Natural killer cell (primary cell): ENCODE measurements at regions not wholly inside any gene's neighbourhood (a gene's known extent, or its start where the extent isn't known, plus 50 kb on each side); places are given as distances from the start of the nearest gene placed in this dataset.

Experiments used
- ATAC-seq, 3 donors: fragments of 150-1000 bp in 2 of 3; fragments of 200-7000 bp in 1 of 3; cut with Tn5 transposase; 1 replicate in 1 of 3; 2 replicates in 2 of 3; pipeline ENCODE4 v1.10.0; 2021; ENCODE audit warnings: mild to moderate bottlenecking in 2 of 3, moderate library complexity in 2 of 3
- DNase-seq, 2 donors: peaks; one replicate each; pipeline versions ENCODE4 v3.0.0 to v3.0.0-alpha.2; 2013 to 2021; ENCODE audit warnings: mixed read lengths in 1 of 2
- H3K27ac ChIP-seq: one replicate; pipeline ENCODE4 v1.5.1; 2013; ENCODE audit warnings: mild to moderate bottlenecking, low read length
- H3K27me3 ChIP-seq: one replicate; pipeline ENCODE4 v1.6.1; 2013; ENCODE audit warnings: low read length; ENCODE audit not compliant: control insufficient read depth, insufficient read depth
- H3K36me3 ChIP-seq: one replicate; pipeline ENCODE4 v1.6.1; 2013; ENCODE audit warnings: low read length; ENCODE audit not compliant: control insufficient read depth, insufficient read depth
- H3K4me1 ChIP-seq: one replicate; pipeline ENCODE4 v1.6.1; 2013; ENCODE audit warnings: low read length; ENCODE audit not compliant: control insufficient read depth, insufficient read depth
- H3K4me3 ChIP-seq: one replicate; pipeline ENCODE4 v1.5.1; 2013; ENCODE audit warnings: low read length
- H3K9me3 ChIP-seq: one replicate; pipeline ENCODE4 v1.6.1; 2013; ENCODE audit warnings: low read length; ENCODE audit not compliant: control insufficient read depth, insufficient read depth
- H3K27ac Mint-ChIP-seq, 2 donors: one replicate each; pipeline ENCODE4 v1.8.0; 2022; ENCODE audit warnings: mild to moderate bottlenecking in 2 of 2, mixed read lengths in 2 of 2, moderate library complexity in 1 of 2
- H3K27me3 Mint-ChIP-seq, 2 donors: one replicate each; pipeline ENCODE4 v1.8.0; 2022; ENCODE audit warnings: low read depth in 2 of 2, mixed read lengths in 2 of 2
- H3K36me3 Mint-ChIP-seq: one replicate; pipeline ENCODE4 v1.8.0; 2022; ENCODE audit warnings: mixed read lengths
- H3K4me1 Mint-ChIP-seq, 2 donors: one replicate each; pipeline ENCODE4 v1.8.0; 2022; ENCODE audit warnings: mixed read lengths in 2 of 2
- H3K4me3 Mint-ChIP-seq: one replicate; pipeline ENCODE4 v1.8.0; 2022; ENCODE audit warnings: mild to moderate bottlenecking, moderate library complexity, mixed read lengths
- H3K9me3 Mint-ChIP-seq, 2 donors: one replicate each; pipeline ENCODE4 v1.8.0; 2022; ENCODE audit warnings: mixed read lengths in 2 of 2
- WGBS: methylation state at CpG from one replicate; pipeline ENCODE4 v1.1.7; 2013; ENCODE audit warnings: missing lambda C conversion rate; ENCODE audit not compliant: insufficient coverage; 5-methylcytosine and 5-hydroxymethylcytosine counted together
- intact Hi-C: fragments of 100-400 bp; cut with micrococcal nuclease; formaldehyde crosslinking; loops from one replicate; pipeline ENCODE4 v1.14.2; 2022
- TF ChIP-seq, protein P1 (sequence below): fragments of 200-600 bp; IDR thresholded peaks from one replicate; pipeline ENCODE4 v1.8.0; 2022; ENCODE audit warnings: antibody characterized with exemption

DNA sequence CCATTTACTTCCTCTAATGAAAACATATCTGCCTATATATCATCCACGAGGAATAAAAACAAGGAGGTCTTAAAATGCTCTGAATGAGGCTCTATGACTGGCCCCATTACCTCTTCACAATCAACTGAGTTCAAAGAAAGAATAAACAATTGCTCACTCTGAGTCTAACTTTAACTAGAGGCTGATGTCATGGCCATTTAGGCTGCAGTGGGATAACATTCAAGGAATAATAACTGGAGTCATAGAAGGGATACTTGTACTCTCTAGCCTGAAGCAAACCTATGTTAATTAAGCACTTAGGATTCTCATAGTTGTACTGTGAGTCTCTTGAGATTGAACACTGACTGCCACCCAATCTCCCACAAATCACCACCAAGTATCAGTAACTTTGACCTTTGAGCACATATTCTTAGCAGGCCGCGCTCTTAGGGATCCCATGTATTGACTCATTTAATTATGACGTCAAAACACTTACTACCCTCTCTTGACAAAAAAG lies 70.2 kb downstream of the PERP start:
- intact Hi-C loops: no loop called here
- Histone ChIP-seq H3K4me3 (no peak overlapping the region), H3K4me1 (no peaks in the 10 kb centered on the region), H3K27ac (no peak overlapping the region), H3K36me3 (no peaks in the 10 kb centered on the region), H3K27me3 (no peaks in the 10 kb centered on the region), H3K9me3 (no peaks in the 10 kb centered on the region)
- DNase-seq (no peak), ATAC-seq (no peak)
- H3K36me3 Mint-ChIP-seq: no peaks in the 10 kb centered on the region
- TF ChIP-seq, protein P1, sequence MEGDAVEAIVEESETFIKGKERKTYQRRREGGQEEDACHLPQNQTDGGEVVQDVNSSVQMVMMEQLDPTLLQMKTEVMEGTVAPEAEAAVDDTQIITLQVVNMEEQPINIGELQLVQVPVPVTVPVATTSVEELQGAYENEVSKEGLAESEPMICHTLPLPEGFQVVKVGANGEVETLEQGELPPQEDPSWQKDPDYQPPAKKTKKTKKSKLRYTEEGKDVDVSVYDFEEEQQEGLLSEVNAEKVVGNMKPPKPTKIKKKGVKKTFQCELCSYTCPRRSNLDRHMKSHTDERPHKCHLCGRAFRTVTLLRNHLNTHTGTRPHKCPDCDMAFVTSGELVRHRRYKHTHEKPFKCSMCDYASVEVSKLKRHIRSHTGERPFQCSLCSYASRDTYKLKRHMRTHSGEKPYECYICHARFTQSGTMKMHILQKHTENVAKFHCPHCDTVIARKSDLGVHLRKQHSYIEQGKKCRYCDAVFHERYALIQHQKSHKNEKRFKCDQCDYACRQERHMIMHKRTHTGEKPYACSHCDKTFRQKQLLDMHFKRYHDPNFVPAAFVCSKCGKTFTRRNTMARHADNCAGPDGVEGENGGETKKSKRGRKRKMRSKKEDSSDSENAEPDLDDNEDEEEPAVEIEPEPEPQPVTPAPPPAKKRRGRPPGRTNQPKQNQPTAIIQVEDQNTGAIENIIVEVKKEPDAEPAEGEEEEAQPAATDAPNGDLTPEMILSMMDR: no peak
- H3K4me1 Mint-ChIP-seq: no peaks in the 10 kb centered on the region
- no peak overlapping the region for H3K27ac Mint-ChIP-seq
- WGBS: 90% methylated on average over 4 of the region's 4 CpGs
- H3K9me3 Mint-ChIP-seq: no peaks in the 10 kb centered on the region
- H3K27me3 Mint-ChIP-seq: peaks cover 5 to 21% of the 10 kb centered on the region in 2 donors
- no peak overlapping the region for H3K4me3 Mint-ChIP-seq

DNA sequence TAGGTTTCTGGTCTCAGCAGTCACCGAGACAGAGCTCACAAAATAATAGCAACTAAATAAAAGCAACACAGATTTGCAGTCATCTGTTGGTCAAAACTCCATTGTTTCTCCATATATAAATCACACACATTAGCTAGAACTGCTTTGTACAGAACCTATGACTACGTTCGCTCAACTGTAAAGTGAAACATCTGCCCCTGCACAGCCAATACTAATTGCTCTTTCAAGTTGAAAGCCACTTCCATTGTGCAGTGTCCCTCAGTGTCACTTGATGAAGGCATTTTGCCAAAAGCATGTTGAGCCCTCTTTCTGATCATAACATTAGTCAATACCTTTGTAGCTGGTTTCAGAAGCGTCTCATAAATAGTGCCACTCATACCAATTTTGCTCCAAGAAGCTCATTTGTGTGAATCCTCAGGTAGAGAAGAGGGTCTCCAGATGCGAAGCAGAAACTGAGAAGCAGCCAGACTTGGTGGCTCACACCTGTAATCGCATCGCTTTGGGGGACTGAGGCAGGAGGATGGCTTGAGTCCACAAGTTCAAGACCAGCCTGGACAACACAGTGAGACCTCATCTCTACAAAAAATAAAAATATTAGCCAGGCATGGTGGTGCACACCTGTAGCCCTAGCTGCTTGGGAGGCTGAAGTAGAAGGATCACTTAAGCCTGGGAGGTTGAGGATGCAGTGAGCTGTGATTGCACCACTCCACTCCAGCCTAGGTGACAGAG lies 68.9 kb downstream of the PERP start:
- no peak overlapping the region for H3K4me3 ChIP-seq
- no peak overlapping the region for H3K27ac Mint-ChIP-seq
- H3K27ac ChIP-seq: no peak overlapping the region
- H3K27me3 Mint-ChIP-seq: peaks cover 11 to 21% of the 10 kb centered on the region in 2 donors
- H3K36me3 ChIP-seq: no peaks in the 10 kb centered on the region
- WGBS: 95% methylated on average over 7 of the region's 7 CpGs
- DNase-seq (no peak), ATAC-seq (no peak)
- intact Hi-C loops: no loop called here
- TF ChIP-seq, protein P1: no peak
- no peaks in the 10 kb centered on the region for H3K4me1 Mint-ChIP-seq
- no peak overlapping the region for H3K4me3 Mint-ChIP-seq
- no peaks in the 10 kb centered on the region for H3K9me3 ChIP-seq
- H3K27me3 ChIP-seq: no peaks in the 10 kb centered on the region
- H3K4me1 ChIP-seq: no peaks in the 10 kb centered on the region
- H3K36me3 Mint-ChIP-seq: no peaks in the 10 kb centered on the region
- H3K9me3 Mint-ChIP-seq: no peaks in the 10 kb centered on the region
